ENCODE measurements at regions not wholly inside any gene's neighbourhood (a gene's known extent, or its start where the extent isn't known, plus 50 kb on each side); places are given as distances from the start of the nearest gene placed in this dataset.
"Not testable (repeated sequence)": the region's sequence is repeated elsewhere in the genome, so short reads cannot be mapped to it uniquely, and the experiment has no call there.

- Mint-ChIP-seq H3K4me1 (peaks cover 13% of the 10 kb centered on the region), H3K27me3 (no peaks in the 10 kb centered on the region), H3K4me3 (no peak overlapping the region), H3K36me3 (ENCODE audit: low read depth) (peaks cover 2% of the 10 kb centered on the region), H3K9me3 (ENCODE audit: low read depth) (peaks cover 5% of the 10 kb centered on the region), H3K27ac (no peak overlapping the region)
- intact Hi-C loops (cut with DNase I, micrococcal nuclease): no loop called here
- ChIA-PET CTCF (no interaction called here), POLR2A (no interaction called here)
- DNase-seq: no peak
- ATAC-seq: no peak
Observed at GRCh38 chr3:105979961-105980360, 111.1 kb upstream of the CBLB start.

DNA sequence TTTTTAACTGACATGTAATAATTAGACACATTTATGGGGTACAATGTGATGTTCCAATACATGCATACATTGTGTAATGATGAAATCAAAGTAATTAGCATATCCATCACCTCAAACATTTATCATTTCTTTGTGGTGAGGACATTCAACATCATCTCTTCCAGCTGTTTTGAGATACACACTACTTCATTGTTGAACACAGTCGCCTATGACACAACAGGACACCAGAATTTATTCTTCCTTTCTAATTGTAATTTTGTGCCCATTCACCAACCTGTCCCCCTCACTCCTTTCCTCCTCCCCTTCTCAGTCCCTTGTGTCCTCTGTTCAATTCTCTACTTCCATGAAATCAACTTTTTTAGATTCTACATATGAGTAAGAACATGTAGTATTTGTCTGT, 113.4 kb upstream of the CBLB start:
- Mint-ChIP-seq H3K36me3 (ENCODE audit: low read depth) (peaks cover 2% of the 10 kb centered on the region), H3K9me3 (ENCODE audit: low read depth) (peaks cover 5% of the 10 kb centered on the region), H3K27me3 (no peaks in the 10 kb centered on the region), H3K4me1 (peaks cover 16% of the 10 kb centered on the region), H3K27ac (no peak overlapping the region), H3K4me3 (no peak overlapping the region)
- ATAC-seq: no peak
- intact Hi-C loops (cut with DNase I, micrococcal nuclease): no loop called here
- no peak for DNase-seq
- CTCF ChIA-PET: no interaction called here
- POLR2A ChIA-PET: interaction anchor here (0.6 kb wide), 1 partner anchor 31 kb away, joined by 3 read pairs; no protein-coding TSS in a partner anchor

- intact Hi-C loops (cut with DNase I, micrococcal nuclease): no loop called here
Observed at GRCh38 chr3:105984837-105985236, 116.0 kb upstream of the CBLB start.

DNA sequence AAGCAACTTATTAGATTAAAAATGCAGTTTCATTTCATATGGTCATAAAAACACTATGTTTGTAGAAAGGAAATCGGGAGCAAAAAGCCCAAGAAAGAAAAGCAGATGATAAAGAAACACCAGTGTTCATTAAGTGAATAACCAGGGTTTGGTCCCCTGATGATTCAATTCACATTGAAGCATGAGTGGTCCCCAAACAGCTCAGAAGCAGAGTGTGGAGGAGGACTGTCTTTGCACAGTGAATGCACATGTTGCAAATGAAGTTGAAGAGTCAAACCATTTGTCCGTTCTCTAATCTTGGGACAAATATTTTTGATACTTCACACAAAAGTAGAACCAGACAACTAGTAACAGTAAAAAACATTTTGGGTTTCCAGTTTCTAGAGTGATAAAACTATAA, 117.5 kb upstream of the CBLB start:
- H3K27me3 Mint-ChIP-seq; POLR2A ChIA-PET; ATAC-seq; H3K27ac Mint-ChIP-seq; H3K4me3 Mint-ChIP-seq; intact Hi-C loops (cut with DNase I, micrococcal nuclease); DNase-seq; H3K36me3 Mint-ChIP-seq (ENCODE audit: low read depth); CTCF ChIA-PET: not testable (repeated sequence)
- Mint-ChIP-seq H3K9me3 (ENCODE audit: low read depth) (peaks cover 32% of the 10 kb centered on the region), H3K4me1 (peaks cover 33% of the 10 kb centered on the region)

More at GRCh38 chr3:105984837-105985236, 116.0 kb upstream of the CBLB start:
- no peak overlapping the region for H3K27ac Mint-ChIP-seq
- CTCF ChIA-PET: no interaction called here
- POLR2A ChIA-PET: no interaction called here
- DNase-seq (no peak), ATAC-seq (no peak)
- no peaks in the 10 kb centered on the region for H3K27me3 Mint-ChIP-seq
- no peak overlapping the region for H3K4me3 Mint-ChIP-seq
- H3K36me3 Mint-ChIP-seq (ENCODE audit: low read depth): peaks cover 2% of the 10 kb centered on the region
- peaks cover 33% of the 10 kb centered on the region for H3K4me1 Mint-ChIP-seq
- peaks cover 21% of the 10 kb centered on the region for H3K9me3 Mint-ChIP-seq (ENCODE audit: low read depth)

DNA sequence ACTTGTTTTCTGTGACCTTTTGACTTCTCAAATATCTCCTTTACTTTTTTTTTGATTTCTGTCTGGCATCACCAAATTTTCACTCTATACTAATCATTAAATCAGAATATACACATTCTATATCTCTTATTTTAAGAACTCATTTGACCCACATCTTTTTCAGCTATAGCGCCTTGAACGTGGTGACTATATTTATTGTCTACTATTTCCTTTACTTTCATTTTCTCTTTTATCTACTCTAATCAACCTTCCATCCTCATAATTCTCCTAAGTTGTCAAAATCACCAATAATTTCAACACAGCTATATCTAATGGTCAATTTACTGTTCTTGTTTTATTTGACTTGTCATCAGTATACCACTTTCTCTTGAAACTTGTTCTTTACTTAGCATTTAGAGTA, 119.0 kb upstream of the CBLB start:
- Mint-ChIP-seq H3K36me3 (ENCODE audit: low read depth) (peaks cover 5% of the 10 kb centered on the region), H3K4me1 (peaks cover 33% of the 10 kb centered on the region), H3K9me3 (ENCODE audit: low read depth) (peaks cover 36% of the 10 kb centered on the region), H3K4me3 (peak overlapping the region; percentile 7), H3K27ac (peak overlapping the region; percentile 39), H3K27me3 (no peaks in the 10 kb centered on the region)
- POLR2A ChIA-PET: no interaction called here
- ATAC-seq (no peak), DNase-seq (no peak)
- intact Hi-C loops (cut with DNase I, micrococcal nuclease): no loop called here
- CTCF ChIA-PET: interaction anchor here (0.6 kb wide), 1 partner anchor 116 kb away, joined by 3 read pairs; no protein-coding TSS in a partner anchor

DNA sequence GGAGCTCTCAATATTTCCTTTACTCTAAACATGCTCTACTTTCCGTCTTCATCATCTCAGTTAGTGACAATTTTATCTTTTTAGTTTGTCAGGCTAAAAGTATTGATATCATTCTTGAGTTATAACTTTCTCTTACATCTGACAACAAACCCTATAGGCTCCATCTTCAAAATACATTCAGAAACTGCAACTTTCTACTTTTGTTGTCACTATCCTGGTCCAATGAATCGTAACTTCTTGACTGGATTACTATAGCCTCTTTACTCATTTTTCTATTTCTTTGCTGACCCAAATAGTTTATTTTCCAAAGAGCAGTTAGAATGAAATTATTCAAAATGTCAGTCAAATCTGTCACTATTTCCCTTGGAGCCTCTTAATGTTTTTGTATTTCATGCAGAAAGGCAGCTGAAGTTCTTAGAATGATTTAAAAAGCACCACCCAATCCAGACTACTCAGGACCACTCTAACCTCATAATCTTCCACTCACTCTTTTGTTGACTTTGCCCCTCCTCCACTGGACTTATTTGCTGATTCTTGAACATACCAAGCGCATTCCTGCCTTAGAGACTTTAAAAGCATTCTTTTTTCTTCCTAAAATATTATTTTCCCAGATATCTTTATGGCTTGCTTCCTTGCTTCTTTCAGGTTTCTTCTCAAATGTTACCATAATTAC, 119.9 kb upstream of the CBLB start:
- no peaks in the 10 kb centered on the region for H3K27me3 Mint-ChIP-seq
- H3K27ac Mint-ChIP-seq: peak overlapping the region; percentile 27
- intact Hi-C loops (cut with DNase I, micrococcal nuclease): no loop called here
- ATAC-seq: no peak
- ChIA-PET POLR2A (no interaction called here), CTCF (interaction anchor here (0.6 kb wide), 1 partner anchor 117 kb away, joined by 3 read pairs; no protein-coding TSS in a partner anchor)
- H3K36me3 Mint-ChIP-seq (ENCODE audit: low read depth): peaks cover 3% of the 10 kb centered on the region
- peaks cover 33% of the 10 kb centered on the region for H3K4me1 Mint-ChIP-seq
- no peak overlapping the region for H3K4me3 Mint-ChIP-seq
- H3K9me3 Mint-ChIP-seq (ENCODE audit: low read depth): peaks cover 35% of the 10 kb centered on the region
- DNase-seq: no peak

- peaks cover 4% of the 10 kb centered on the region for H3K36me3 Mint-ChIP-seq (ENCODE audit: low read depth)
- no peaks in the 10 kb centered on the region for H3K4me1 Mint-ChIP-seq
- ChIA-PET CTCF (no interaction called here), POLR2A (no interaction called here)
- no peaks in the 10 kb centered on the region for H3K27me3 Mint-ChIP-seq
- ATAC-seq (no peak), DNase-seq (no peak)
- H3K9me3 Mint-ChIP-seq (ENCODE audit: low read depth): peaks cover 24% of the 10 kb centered on the region
- no peak overlapping the region for H3K4me3 Mint-ChIP-seq
- H3K27ac Mint-ChIP-seq: no peak overlapping the region
- intact Hi-C loops (cut with DNase I, micrococcal nuclease): no loop called here
Observed at GRCh38 chr3:105996781-105997180, 128.0 kb upstream of the CBLB start.

DNA sequence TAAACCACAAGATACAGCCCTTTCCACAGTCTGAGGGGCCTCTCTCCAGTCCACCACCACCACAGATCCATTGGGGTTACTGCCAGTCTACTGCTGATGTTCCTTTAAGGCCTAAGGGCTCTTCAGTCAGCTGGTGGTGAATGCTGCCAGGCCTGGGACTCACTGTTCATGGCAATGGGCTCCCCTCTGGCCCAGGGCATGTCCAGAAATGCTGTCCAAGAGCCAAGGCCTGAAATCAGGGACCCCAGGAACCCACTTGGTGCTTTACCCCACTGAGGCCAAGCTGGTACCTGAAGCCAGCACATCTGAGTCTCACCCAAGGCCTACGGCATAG, 128.6 kb upstream of the CBLB start:
- H3K27ac Mint-ChIP-seq: no peak overlapping the region
- CTCF ChIA-PET: no interaction called here

DNA sequence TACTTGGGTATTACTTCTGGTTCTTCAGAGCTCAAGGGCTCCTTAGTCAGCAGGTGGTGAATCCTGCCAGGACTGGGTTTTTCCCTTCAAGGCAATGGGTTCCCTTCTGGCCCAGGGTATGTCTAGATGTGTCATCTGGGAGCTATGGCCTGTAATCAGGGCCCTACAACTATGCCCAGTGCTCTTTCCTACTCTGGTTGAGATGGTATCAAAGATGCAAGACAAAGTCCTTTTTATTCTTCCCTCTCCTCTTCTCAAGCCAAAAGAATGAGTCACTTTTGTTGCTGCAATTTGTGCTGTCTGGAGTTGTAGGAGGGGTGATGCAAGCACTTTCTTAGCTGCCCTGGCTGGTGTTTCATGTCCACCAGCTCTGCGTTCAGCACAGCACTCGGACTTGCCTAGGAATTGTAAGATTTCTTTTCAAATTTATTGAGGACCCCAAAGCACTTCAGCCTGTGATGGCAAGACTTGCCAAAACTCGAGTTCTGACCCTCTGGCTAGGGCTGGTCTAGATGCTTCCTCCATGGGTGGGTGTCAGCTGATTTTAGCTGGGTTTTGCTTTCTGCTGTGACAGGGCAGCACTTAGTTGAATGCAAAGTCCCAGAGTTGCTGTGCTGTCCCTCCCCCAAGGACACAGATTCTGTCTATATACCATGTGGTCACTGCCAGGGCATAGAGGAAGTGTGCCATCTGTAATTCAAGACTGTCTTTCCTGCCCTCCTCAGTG, 129.2 kb upstream of the CBLB start:
- DNase-seq: peak; percentile 14
- Mint-ChIP-seq H3K9me3 (ENCODE audit: low read depth) (peaks cover 18% of the 10 kb centered on the region), H3K4me3 (no peak overlapping the region), H3K27ac (no peak overlapping the region), H3K36me3 (ENCODE audit: low read depth) (peaks cover 4% of the 10 kb centered on the region), H3K4me1 (no peaks in the 10 kb centered on the region), H3K27me3 (no peaks in the 10 kb centered on the region)
- peak; percentile 65 for ATAC-seq
- ChIA-PET POLR2A (interaction anchor here (0.7 kb wide), 1 partner anchor 173 kb away, joined by 6 read pairs; no protein-coding TSS in a partner anchor), CTCF (no interaction called here)
- intact Hi-C loops (cut with DNase I, micrococcal nuclease): no loop called here

More for the DNA sequence above, 128.6 kb upstream of the CBLB start:
- no peak for DNase-seq
- H3K4me3 Mint-ChIP-seq: no peak overlapping the region
- peaks cover 4% of the 10 kb centered on the region for H3K36me3 Mint-ChIP-seq (ENCODE audit: low read depth)
- no peaks in the 10 kb centered on the region for H3K4me1 Mint-ChIP-seq
- no peaks in the 10 kb centered on the region for H3K27me3 Mint-ChIP-seq
- intact Hi-C loops (cut with DNase I, micrococcal nuclease): no loop called here
- ATAC-seq: no peak
- POLR2A ChIA-PET: interaction anchor here (0.7 kb wide), 1 partner anchor 174 kb away, joined by 6 read pairs; no protein-coding TSS in a partner anchor
- peaks cover 24% of the 10 kb centered on the region for H3K9me3 Mint-ChIP-seq (ENCODE audit: low read depth)

GRCh38 chr3:105999856-106000255, 131.0 kb upstream of the CBLB start:
- peaks cover 4% of the 10 kb centered on the region for H3K36me3 Mint-ChIP-seq (ENCODE audit: low read depth)
- H3K27ac Mint-ChIP-seq: no peak overlapping the region
- CTCF ChIA-PET: interaction anchor here (1.2 kb wide), 1 partner anchor 227 kb away, joined by 3 read pairs; no protein-coding TSS in a partner anchor
- no peaks in the 10 kb centered on the region for H3K27me3 Mint-ChIP-seq
- intact Hi-C loops (cut with DNase I, micrococcal nuclease): no loop called here
- POLR2A ChIA-PET: no interaction called here
- DNase-seq (no peak), ATAC-seq (no peak)
- peaks cover 13% of the 10 kb centered on the region for H3K4me1 Mint-ChIP-seq
- H3K4me3 Mint-ChIP-seq: no peak overlapping the region
- peaks cover 17% of the 10 kb centered on the region for H3K9me3 Mint-ChIP-seq (ENCODE audit: low read depth)

- Mint-ChIP-seq H3K4me1 (peaks cover 14% of the 10 kb centered on the region), H3K27me3 (no peaks in the 10 kb centered on the region), H3K27ac (no peak overlapping the region), H3K9me3 (ENCODE audit: low read depth) (peaks cover 9% of the 10 kb centered on the region), H3K4me3 (no peak overlapping the region), H3K36me3 (ENCODE audit: low read depth) (peaks cover 1% of the 10 kb centered on the region)
- ChIA-PET POLR2A (no interaction called here), CTCF (no interaction called here)
- ATAC-seq (no peak), DNase-seq (no peak)
- intact Hi-C loops (cut with DNase I, micrococcal nuclease): no loop called here
Observed at GRCh38 chr3:106001923-106002322, 133.1 kb upstream of the CBLB start.

GRCh38 chr3:106004137-106004681, 135.4 kb upstream of the CBLB start:
- intact Hi-C loops (cut with DNase I, micrococcal nuclease): loop anchor here in 1 of 2 experiments (2.0 kb wide), 1 partner anchor 421 kb away; no protein-coding TSS in a partner anchor
- Mint-ChIP-seq H3K36me3 (ENCODE audit: low read depth) (peaks cover 9% of the 10 kb centered on the region), H3K27me3 (no peaks in the 10 kb centered on the region), H3K9me3 (ENCODE audit: low read depth) (peaks cover 12% of the 10 kb centered on the region), H3K4me1 (peaks cover 24% of the 10 kb centered on the region), H3K27ac (no peak overlapping the region), H3K4me3 (peak overlapping the region; percentile 5)
- DNase-seq (no peak), ATAC-seq (peak; percentile 78)
- CTCF ChIA-PET: no interaction called here
- POLR2A ChIA-PET: no interaction called here
